ENCODE measurements at regions not wholly inside any gene's neighbourhood (a gene's known extent, or its start where the extent isn't known, plus 50 kb on each side); places are given as distances from the start of the nearest gene placed in this dataset.

DNA sequence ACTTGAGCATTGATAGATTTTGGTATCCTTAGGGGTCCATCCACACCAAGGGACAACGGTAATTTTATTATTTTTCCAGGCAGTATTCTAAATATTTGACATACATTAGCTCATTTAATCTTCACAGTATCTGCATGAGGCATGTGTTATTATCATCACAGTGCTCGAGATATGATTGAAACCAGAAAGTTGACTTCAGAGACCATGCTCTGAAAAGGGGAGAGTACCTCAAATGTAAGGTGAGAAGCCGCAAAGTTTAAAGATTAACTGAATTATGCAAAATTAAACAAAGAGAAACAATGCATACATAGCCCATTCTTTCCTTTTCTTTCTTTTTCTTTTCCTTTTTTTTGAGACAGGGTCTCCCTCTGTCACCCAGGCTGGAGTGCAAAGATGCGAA is 104.1 kb downstream of the SLC25A46 start:
- ATAC-seq, result no peak
- TF ChIP-seq CSDC2 (CRISPR knock-in tag; IDR thresholded peaks at IDR 0.05), result no peak
- TF ChIP-seq OSR1 (CRISPR knock-in tag; IDR thresholded peaks at IDR 0.05), result no peak
- TF ChIP-seq ZNF70 (CRISPR knock-in tag; IDR thresholded peaks at IDR 0.05), result no peak
- TF ChIP-seq, protein P1, sequence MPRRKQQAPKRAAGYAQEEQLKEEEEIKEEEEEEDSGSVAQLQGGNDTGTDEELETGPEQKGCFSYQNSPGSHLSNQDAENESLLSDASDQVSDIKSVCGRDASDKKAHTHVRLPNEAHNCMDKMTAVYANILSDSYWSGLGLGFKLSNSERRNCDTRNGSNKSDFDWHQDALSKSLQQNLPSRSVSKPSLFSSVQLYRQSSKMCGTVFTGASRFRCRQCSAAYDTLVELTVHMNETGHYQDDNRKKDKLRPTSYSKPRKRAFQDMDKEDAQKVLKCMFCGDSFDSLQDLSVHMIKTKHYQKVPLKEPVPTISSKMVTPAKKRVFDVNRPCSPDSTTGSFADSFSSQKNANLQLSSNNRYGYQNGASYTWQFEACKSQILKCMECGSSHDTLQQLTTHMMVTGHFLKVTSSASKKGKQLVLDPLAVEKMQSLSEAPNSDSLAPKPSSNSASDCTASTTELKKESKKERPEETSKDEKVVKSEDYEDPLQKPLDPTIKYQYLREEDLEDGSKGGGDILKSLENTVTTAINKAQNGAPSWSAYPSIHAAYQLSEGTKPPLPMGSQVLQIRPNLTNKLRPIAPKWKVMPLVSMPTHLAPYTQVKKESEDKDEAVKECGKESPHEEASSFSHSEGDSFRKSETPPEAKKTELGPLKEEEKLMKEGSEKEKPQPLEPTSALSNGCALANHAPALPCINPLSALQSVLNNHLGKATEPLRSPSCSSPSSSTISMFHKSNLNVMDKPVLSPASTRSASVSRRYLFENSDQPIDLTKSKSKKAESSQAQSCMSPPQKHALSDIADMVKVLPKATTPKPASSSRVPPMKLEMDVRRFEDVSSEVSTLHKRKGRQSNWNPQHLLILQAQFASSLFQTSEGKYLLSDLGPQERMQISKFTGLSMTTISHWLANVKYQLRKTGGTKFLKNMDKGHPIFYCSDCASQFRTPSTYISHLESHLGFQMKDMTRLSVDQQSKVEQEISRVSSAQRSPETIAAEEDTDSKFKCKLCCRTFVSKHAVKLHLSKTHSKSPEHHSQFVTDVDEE (CRISPR knock-in tag; IDR thresholded peaks at IDR 0.05), result no peak
- TF ChIP-seq ZNF8 (CRISPR knock-in tag; IDR thresholded peaks at IDR 0.05), result no peak
- TF ChIP-seq, protein P2, sequence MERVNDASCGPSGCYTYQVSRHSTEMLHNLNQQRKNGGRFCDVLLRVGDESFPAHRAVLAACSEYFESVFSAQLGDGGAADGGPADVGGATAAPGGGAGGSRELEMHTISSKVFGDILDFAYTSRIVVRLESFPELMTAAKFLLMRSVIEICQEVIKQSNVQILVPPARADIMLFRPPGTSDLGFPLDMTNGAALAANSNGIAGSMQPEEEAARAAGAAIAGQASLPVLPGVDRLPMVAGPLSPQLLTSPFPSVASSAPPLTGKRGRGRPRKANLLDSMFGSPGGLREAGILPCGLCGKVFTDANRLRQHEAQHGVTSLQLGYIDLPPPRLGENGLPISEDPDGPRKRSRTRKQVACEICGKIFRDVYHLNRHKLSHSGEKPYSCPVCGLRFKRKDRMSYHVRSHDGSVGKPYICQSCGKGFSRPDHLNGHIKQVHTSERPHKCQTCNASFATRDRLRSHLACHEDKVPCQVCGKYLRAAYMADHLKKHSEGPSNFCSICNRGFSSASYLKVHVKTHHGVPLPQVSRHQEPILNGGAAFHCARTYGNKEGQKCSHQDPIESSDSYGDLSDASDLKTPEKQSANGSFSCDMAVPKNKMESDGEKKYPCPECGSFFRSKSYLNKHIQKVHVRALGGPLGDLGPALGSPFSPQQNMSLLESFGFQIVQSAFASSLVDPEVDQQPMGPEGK (CRISPR knock-in tag; IDR thresholded peaks at IDR 0.05; ENCODE audit: borderline replicate concordance), result no peak
- TF ChIP-seq TCF4 (CRISPR knock-in tag; IDR thresholded peaks at IDR 0.05; ENCODE audit: borderline replicate concordance), result no peak
- TF ChIP-seq, protein P3, sequence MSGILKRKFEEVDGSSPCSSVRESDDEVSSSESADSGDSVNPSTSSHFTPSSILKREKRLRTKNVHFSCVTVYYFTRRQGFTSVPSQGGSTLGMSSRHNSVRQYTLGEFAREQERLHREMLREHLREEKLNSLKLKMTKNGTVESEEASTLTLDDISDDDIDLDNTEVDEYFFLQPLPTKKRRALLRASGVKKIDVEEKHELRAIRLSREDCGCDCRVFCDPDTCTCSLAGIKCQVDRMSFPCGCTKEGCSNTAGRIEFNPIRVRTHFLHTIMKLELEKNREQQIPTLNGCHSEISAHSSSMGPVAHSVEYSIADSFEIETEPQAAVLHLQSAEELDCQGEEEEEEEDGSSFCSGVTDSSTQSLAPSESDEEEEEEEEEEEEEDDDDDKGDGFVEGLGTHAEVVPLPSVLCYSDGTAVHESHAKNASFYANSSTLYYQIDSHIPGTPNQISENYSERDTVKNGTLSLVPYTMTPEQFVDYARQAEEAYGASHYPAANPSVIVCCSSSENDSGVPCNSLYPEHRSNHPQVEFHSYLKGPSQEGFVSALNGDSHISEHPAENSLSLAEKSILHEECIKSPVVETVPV (CRISPR knock-in tag; IDR thresholded peaks at IDR 0.05), result no peak
- TF ChIP-seq, protein P4, sequence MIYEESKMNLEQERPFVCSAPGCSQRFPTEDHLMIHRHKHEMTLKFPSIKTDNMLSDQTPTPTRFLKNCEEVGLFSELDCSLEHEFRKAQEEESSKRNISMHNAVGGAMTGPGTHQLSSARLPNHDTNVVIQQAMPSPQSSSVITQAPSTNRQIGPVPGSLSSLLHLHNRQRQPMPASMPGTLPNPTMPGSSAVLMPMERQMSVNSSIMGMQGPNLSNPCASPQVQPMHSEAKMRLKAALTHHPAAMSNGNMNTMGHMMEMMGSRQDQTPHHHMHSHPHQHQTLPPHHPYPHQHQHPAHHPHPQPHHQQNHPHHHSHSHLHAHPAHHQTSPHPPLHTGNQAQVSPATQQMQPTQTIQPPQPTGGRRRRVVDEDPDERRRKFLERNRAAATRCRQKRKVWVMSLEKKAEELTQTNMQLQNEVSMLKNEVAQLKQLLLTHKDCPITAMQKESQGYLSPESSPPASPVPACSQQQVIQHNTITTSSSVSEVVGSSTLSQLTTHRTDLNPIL (CRISPR knock-in tag; IDR thresholded peaks at IDR 0.05; ENCODE audit: low read depth), result no peak

DNA sequence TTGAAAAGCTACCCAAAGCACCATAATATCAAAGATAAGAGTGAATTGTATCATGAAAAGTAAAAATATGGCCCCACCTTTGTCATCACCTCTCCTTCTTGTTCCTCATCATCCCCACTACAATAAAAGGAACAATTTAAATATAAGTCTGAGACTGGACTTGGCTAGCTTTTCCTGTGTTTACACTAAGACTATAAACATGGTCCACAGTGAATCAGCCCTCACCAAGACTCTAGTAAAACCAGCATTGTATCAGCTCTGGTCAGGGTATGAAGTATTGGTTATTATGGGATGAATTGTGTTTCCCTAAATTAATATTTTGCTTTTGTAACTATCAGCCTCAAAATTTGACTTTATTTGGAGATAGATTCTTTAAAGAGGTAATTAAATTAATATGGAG is 105.4 kb downstream of the SLC25A46 start:
- ATAC-seq, result no peak
- TF ChIP-seq RARB (CRISPR knock-in tag; IDR thresholded peaks at IDR 0.05), result no peak
- no peak for TF ChIP-seq CSDC2 (CRISPR knock-in tag; IDR thresholded peaks at IDR 0.05)
- TF ChIP-seq ZNF565 (CRISPR knock-in tag; conservative IDR thresholded peaks at IDR 0.05; ENCODE audit: low read depth), result no peak
- TF ChIP-seq PPARA (CRISPR knock-in tag; IDR thresholded peaks at IDR 0.05; ENCODE audit: borderline replicate concordance), result no peak
- TF ChIP-seq ZNF8 (CRISPR knock-in tag; IDR thresholded peaks at IDR 0.05), result no peak
- TF ChIP-seq, protein P4 (CRISPR knock-in tag; IDR thresholded peaks at IDR 0.05; ENCODE audit: low read depth), result no peak
- TF ChIP-seq, protein P5, sequence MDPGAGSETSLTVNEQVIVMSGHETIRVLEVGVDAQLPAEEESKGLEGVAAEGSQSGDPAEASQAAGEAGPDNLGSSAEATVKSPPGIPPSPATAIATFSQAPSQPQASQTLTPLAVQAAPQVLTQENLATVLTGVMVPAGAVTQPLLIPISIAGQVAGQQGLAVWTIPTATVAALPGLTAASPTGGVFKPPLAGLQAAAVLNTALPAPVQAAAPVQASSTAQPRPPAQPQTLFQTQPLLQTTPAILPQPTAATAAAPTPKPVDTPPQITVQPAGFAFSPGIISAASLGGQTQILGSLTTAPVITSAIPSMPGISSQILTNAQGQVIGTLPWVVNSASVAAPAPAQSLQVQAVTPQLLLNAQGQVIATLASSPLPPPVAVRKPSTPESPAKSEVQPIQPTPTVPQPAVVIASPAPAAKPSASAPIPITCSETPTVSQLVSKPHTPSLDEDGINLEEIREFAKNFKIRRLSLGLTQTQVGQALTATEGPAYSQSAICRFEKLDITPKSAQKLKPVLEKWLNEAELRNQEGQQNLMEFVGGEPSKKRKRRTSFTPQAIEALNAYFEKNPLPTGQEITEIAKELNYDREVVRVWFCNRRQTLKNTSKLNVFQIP (CRISPR knock-in tag; IDR thresholded peaks at IDR 0.05; ENCODE audit: borderline replicate concordance, low read depth), result no peak
- TF ChIP-seq ISL1 (CRISPR knock-in tag; IDR thresholded peaks at IDR 0.05), result no peak
- TF ChIP-seq, protein P2 (CRISPR knock-in tag; IDR thresholded peaks at IDR 0.05; ENCODE audit: borderline replicate concordance), result no peak
- TF ChIP-seq SNAI2 (CRISPR knock-in tag; IDR thresholded peaks at IDR 0.05), result no peak
- TF ChIP-seq ARNTL (CRISPR knock-in tag; IDR thresholded peaks at IDR 0.05; ENCODE audit: borderline replicate concordance, low read depth), result no peak
- TF ChIP-seq ZNF70 (CRISPR knock-in tag; IDR thresholded peaks at IDR 0.05), result no peak

Data from SK-N-SH treated with all-trans-retinoic acid at 6 μM for 48 hours (cell line).